ENCODE measurements at regions not wholly inside any gene's neighbourhood (a gene's known extent, or its start where the extent isn't known, plus 50 kb on each side); places are given as distances from the start of the nearest gene placed in this dataset.
"Not testable (repeated sequence)": the region's sequence is repeated elsewhere in the genome, so short reads cannot be mapped to it uniquely, and the experiment has no call there.

DNA sequence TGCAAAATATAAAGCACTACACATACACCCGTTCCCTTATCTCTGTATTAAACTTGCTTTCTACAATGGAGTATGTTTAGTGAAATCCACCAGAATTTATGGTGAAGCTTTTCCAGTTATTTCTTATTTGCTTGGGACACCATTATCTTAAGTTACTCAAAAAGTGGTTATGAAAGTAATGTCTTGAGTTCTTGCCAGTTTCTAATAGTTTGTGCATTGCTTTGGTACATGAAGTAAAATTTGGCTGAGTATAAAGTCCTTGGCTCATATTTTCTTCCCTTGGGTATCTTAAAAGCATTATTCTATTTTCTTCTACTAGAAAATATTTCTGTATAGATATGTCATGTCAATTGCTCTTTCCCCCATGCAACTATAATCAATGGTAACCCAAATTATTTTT lies 85.2 kb downstream of the POLR1F start:
- intact Hi-C loops (cut with micrococcal nuclease), result no loop called here

DNA sequence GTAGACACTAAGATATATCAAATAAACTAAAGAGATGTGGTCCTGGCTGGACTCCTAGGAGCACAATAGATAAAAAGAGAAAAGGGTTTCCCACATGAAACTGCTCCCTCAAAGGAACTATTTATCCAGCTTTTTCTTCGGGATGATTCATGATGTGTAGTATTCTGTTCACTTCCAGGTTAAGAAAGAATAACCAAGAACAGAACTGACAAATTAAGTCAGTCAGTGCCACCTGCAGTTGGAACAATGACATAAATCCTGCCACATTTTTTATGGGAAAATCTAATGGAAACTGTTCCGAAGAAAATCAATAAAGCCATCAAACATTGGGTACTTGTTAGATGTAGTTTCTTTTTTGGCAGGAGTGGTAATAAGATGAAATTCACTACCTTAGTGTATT lies 87.1 kb downstream of the POLR1F start:
- intact Hi-C loops (cut with micrococcal nuclease), result no loop called here

DNA sequence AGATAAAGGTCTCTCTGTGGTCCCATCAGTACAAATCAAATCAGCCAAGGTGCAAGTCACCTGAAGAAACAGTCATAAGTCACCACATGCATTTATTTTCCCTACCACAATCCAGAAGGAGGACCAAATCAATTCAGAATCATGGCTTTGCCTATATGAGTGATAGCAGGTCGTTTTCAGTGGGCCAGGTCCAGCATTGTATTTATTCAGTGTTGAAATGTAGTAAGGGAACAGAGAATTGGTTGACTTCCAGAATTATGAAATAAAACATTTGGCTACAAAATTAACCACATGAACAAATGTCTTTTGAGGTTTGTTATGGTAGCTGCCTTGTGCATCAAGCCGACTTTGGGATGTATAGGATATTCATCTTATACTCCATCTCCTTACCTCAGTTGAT lies 88.4 kb downstream of the POLR1F start:
- intact Hi-C loops (cut with micrococcal nuclease), result no loop called here

- intact Hi-C loops (cut with micrococcal nuclease), result no loop called here
These were observed 89.7 kb downstream of the POLR1F start for GRCh38 chr7:19619122-19619521.

DNA sequence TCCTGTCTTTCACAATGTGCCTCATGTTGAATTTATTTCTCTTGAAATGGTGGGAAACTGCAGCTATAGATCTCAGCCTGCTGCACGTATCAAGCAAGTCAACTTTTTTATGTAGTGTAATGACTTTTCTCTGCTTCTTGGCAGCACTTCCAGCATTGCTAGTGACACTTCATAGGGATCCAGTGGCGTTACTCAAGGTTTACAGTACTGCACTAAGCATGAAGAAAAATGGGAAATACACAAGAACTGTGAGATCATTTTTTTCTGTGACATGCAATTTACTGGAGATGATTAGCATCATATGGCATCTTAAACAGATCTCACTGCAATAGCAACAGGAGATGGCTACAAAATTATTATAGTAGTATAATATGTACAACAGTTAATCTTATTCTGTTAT lies 90.9 kb downstream of the POLR1F start:
- intact Hi-C loops (cut with micrococcal nuclease), result no loop called here

DNA sequence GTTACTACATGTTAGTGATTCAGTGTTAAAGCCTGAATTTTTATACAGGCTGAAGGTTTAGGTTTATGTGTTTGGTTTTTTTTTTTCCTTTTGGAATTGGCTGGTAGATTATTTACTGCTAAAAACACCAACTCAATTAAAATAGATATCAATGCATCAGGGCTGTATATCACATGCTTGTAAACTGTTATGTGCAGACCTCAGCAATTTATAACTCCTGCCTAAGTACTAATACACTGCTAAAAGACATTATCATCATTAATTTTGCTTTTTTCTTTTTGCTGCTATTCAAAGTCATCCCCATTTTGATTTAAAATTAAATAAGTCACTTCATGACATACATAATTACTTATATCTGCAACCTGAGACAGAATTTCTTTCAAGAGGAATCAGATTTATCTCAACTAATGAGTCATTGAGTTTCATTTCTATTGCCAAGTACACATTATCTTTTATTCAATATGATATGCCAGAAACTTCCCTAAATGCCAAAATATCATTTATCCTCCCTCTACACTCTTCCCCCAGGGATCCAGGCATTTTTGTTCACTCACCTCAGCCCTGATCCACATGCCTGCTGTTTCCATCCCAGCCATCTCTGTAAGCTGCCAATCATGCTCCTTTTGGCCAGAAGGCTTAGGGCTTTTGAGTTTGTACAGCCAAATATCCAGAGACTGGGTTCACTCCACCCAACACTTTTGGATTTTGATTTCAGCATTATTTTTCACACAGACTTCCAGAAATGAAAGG lies 98.5 kb downstream of the POLR1F start:
- intact Hi-C loops (cut with micrococcal nuclease), result no loop called here

DNA sequence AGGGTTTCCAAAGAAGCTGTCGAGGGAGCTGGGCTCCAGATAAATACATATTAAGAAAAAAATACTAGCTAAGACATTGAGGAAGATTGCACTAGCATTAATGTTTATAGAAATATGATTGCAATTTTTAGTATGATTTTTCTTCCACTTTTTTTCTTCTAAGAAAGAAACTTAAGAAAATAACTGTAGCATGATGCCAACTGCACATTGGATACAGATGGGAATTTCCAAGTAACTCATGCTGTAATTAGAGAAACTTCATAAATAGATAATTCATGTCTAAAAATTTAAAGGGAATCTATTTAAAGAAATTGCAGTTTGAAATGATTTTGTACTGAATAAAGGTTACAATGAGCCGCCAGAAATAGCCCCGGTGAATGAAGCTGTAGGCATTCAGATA lies 119.4 kb downstream of the POLR1F start:
- intact Hi-C loops (cut with micrococcal nuclease), result no loop called here

DNA sequence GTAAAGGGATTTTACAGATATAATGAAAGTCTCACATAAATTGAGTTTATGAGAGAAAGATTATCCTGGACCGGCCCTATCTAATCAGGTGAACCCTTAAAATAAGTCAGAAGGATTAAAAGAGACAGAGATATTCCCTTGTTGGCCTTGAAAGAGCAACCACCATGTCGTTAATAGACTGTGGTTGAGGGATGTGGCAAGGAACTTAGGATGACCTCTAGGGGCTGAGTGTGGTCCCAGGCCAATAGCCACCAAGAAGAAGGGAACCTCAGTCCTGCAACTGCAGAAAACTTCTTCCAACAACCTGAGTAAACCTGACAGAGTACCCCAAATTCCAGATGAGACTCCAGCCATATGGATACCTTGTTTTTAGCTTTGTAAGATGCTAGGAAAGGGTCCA lies 121.5 kb downstream of the POLR1F start:
- intact Hi-C loops (cut with micrococcal nuclease), result no loop called here

DNA sequence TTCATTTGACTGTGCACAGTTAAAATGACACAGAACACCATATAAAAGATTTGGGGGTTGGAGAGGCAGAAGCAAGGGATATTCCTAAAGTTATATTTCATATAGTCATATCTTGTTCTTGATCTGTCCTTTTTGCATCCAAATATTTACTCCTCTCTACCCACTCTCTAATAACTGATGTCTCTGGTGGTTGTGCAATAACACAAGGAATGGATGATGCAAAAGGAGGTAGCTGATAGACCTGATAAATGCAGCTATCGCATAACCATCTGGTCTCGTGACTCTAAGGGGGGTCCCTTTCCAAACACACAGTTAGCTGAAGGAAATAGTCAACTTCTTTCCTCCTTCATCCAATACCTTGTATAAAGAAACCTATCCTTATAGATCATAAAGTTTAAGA lies 123.1 kb downstream of the POLR1F start:
- intact Hi-C loops (cut with micrococcal nuclease), result no loop called here

DNA sequence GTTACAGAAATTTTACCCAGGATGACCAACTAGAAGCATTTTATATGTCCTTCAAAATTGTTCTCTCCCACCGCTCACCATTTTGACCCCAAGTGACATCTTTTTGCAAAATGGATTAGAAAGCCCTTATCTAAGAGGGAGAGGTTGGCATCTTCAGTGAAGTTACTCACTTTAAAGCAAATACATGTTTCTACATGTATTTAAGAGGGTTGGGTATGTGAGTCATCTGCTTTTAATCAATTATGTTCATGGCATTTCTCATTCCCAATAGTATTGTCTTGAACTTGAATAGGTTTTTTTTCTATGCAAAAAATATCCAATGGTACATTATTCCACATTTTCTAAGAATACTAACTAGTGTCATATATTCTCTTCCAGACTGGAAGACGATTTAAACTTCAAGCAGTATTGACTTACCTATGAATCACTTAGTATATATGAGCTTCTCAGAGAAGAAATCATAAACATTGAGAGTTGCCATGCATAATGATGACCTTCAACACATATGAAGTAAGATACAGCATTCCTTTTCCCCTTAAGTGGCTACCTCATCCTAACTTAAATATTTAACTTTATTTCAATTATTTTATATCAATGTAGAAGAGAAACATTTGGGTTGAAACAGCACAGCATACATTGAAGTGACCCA lies 132.8 kb downstream of the POLR1F start:
- intact Hi-C loops (cut with micrococcal nuclease), result no loop called here

DNA sequence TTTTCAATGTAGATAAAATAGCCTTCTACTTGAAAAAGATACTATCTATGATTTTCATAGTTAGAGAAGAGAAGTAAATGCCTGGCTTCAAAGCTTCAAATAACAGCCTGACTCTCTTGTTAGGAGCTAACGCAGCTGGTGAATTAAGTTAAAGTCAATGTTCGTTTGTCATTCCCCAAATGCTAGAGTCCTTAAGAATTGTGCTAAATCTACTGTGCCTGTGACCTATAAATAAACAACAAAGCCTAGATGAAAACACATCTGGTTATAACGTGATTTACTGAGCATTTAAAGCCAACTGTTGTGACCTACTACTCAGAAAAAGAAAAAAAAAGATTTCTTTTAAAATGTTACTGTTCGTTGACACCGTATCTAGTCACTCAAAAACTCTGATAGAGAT lies 134.7 kb downstream of the POLR1F start:
- intact Hi-C loops (cut with micrococcal nuclease), result no loop called here

DNA sequence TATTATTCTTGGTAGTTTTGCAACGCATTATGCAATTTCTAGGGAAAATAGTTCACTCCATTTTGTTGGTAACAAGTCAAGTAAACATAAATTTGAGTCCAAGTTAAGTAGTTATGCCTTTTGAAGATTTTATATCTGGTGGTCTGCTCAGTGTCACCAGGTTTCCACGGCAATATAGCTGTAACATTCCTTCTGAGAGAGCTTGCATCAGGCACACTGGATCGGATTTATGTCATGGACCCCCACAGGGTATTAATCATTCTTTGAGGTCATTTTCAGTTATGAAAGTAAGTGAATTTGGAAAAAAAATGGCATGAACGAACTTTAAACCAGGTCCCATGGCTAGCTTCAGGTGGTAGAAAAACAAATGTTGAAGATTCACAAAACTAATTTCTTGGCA lies 136.3 kb downstream of the POLR1F start:
- intact Hi-C loops (cut with micrococcal nuclease), result no loop called here

DNA sequence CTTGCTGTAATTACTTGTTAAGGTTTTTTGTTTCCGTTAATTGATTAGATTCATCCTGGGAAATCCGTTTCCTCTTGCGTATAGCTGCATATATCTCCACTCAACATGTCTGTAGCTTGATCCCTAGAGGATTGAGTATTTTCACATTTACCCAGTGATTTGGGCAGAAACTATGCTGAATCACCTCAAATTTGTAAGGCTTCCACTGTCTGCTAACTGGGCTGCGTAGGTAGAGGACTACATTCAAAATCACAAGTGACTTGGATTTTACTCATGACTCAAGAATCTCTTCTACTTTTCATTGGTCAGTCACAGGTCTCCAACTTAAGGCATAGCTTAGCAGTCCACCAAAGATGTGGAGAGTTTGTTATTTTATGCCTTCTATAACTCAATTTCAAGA lies 141.8 kb downstream of the POLR1F start:
- intact Hi-C loops (cut with micrococcal nuclease), result no loop called here

- intact Hi-C loops (cut with micrococcal nuclease), result no loop called here
These were observed 143.2 kb downstream of the POLR1F start for GRCh38 chr7:19565602-19566001.

DNA sequence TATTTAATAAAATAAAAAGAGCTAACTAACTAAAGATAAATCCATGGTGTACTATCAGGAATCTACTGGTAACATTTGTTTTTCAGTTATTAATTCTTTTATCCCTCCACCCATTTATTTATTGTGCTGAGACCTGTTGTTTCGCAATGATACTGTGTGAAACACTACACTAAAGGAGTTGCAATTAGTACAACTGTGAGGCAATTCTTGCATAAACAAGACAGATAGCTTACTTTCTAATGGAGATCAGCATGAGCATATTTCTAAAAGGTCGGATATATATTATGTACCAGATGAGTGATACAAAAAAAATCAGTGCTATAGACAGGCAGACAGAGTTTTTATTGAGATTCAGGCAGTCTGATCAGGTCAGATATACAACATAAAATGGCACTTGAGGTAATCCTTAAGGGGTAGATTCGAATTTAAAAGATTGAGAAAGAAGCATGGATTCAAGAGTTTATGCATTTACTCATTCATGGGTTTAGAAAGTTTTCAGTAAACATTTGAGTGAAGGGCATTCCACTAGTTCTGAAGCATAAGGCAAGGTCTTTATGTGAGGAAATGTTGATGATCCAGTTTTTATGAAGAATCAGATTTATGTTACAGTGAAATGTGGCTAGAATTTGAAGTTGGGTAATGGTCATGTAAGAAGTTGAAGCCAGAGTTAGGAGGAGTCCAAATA lies 147.6 kb downstream of the POLR1F start:
- intact Hi-C loops (cut with micrococcal nuclease), result no loop called here

DNA sequence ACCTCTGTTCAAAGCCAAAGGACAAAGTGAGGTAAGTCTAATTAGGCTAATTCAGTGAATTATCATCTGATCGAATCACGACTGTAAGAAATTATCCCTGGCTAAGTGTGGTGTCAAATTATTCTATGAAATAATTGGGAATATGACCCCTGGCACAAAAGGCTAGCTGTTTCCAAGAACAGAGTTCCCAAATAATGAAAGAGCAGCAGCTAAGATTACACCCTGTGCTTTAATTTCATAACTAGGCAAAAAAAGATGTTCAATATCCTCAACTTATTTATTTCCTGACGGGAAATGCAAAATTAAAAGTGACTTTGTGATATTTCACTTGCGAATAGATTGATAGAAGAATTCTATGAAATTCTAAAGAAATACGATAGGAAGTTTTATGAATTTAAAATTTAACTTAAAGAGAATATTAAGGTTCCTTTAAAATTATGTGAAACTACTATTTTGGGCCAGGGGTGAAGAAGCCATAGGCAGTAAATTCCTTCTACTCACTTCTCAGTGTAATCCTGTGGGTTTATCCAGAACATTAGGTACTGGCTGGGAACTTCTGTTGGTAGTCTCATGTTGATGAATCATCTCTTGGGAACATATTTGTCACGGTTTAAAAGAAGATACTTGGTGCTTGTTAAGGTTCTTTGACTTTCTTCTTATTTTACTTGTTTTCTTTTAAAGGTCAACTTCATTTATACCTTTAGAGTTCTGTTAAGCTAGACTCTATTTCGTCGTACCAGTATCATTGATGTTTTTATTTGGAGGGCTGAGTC lies 148.5 kb downstream of the POLR1F start:
- intact Hi-C loops (cut with micrococcal nuclease), result no loop called here

GRCh38 chr7:19558527-19558926 lies 150.3 kb downstream of the POLR1F start:
- intact Hi-C loops (cut with micrococcal nuclease), result no loop called here

- intact Hi-C loops (cut with micrococcal nuclease), result no loop called here
These were observed 150.9 kb downstream of the POLR1F start for GRCh38 chr7:19557726-19558465.

- intact Hi-C loops (cut with micrococcal nuclease), result no loop called here
These were observed 154.3 kb downstream of the POLR1F start for GRCh38 chr7:19554581-19554980.

GRCh38 chr7:19552576-19552975 lies 156.3 kb downstream of the POLR1F start:
- intact Hi-C loops (cut with micrococcal nuclease), result no loop called here

DNA sequence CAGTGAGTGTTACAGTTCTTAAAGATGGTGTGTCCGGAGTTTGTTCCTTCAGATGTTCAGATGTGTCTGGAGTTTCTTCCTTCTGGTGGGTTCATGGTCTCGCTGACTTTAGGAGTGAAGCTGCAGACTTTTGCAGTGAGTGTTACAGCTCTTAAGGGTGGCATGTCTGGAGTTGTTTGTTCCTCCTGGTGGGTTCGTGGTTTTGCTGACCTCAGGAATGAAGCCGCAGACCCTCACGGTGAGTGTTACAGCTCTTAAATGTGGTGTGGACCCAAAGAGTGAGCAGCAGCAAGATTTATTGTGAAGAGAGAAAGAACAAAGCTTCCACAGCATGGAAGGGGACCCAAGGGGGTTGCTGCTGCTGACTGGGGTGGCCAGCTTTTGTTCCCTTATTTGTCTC lies 159.6 kb downstream of the POLR1F start:
- intact Hi-C loops (cut with micrococcal nuclease), result not testable (repeated sequence)

Measured in T-helper 1 cell treated with Interleukin-12 subunit alpha and Interleukin-12 subunit beta and Interleukin-4 antibody, amounts not matched to agents 30 ng/mL and 1 ng/mL, for 36 hours (primary cell).